LNCaP clone FGC (cell line): ENCODE measurements at regions not wholly inside any gene's neighbourhood (a gene's known extent, or its start where the extent isn't known, plus 50 kb on each side); places are given as distances from the start of the nearest gene placed in this dataset.

Source experiments
- DNase-seq: peaks from one replicate; pipeline ENCODE4 v3.0.0-alpha.2; 2011; ENCODE audit warnings: low read depth
- H3K4me3 ChIP-seq: 2 replicates; pipeline ENCODE4 v1.5.1; 2011; ENCODE audit warnings: mild to moderate bottlenecking, low read depth, low read length, control low read depth
- TF ChIP-seq, protein P1 (sequence below): IDR thresholded peaks from 2 replicates; pipeline ENCODE4 v1.5.1; 2012; ENCODE audit warnings: mild to moderate bottlenecking; ENCODE audit not compliant: control insufficient read depth, insufficient read depth; ENCODE audit errors: extremely low read depth

GRCh38 chr13:112010714-112011113 is 56.2 kb upstream of the SOX1 start:
- H3K4me3 ChIP-seq, result no peak overlapping the region
- TF ChIP-seq, protein P1, sequence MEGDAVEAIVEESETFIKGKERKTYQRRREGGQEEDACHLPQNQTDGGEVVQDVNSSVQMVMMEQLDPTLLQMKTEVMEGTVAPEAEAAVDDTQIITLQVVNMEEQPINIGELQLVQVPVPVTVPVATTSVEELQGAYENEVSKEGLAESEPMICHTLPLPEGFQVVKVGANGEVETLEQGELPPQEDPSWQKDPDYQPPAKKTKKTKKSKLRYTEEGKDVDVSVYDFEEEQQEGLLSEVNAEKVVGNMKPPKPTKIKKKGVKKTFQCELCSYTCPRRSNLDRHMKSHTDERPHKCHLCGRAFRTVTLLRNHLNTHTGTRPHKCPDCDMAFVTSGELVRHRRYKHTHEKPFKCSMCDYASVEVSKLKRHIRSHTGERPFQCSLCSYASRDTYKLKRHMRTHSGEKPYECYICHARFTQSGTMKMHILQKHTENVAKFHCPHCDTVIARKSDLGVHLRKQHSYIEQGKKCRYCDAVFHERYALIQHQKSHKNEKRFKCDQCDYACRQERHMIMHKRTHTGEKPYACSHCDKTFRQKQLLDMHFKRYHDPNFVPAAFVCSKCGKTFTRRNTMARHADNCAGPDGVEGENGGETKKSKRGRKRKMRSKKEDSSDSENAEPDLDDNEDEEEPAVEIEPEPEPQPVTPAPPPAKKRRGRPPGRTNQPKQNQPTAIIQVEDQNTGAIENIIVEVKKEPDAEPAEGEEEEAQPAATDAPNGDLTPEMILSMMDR, result no peak
- DNase-seq, result no peak

- peak; percentile 36 for DNase-seq
- TF ChIP-seq, protein P1, result no peak
- H3K4me3 ChIP-seq, result no peak overlapping the region
These were observed 54.8 kb upstream of the SOX1 start for GRCh38 chr13:112012016-112012704.

DNA sequence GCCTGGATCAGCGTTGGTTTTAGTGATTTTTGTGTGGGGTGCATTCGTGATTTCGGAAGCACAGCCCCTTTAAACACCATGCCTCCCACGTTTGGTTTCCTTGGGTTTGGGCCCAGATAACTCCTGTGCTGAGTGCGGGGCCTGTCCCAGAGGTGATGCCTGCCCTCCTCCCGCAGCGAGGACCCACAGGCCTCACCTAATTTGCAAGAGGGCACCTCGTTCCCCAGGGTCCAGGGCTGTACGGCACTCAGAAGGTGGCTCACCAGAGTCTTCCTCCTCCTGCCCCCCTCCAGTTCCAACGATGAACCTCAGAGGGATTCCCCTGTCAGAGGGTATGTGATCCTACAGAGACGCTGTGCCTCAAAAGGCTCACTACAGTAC is 54.3 kb upstream of the SOX1 start:
- TF ChIP-seq, protein P1, result no peak
- no peak for DNase-seq
- H3K4me3 ChIP-seq, result no peak overlapping the region

DNA sequence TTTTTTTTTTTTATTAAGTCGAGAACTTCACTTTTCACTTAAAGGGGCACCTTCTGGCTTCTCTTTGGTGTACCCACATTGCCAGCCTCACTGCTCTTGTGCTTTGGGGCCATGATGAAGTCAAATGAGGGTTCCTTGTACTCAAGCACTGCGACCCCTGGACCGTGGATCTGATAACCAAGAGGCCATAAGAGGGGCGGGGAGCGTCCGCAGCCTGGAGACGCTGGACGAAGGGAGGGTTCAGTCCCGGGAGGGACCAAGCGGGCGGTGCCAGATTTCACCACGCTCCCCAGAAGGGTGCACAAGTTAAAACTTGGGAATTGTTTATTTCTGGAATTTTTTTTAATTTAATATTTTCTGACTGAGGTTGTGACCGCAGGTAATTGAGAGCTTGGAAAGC is 53.3 kb upstream of the SOX1 start:
- DNase-seq, result no peak
- H3K4me3 ChIP-seq, result no peak overlapping the region
- TF ChIP-seq, protein P1, result no peak

- H3K4me3 ChIP-seq, result no peak overlapping the region
- TF ChIP-seq, protein P1, result no peak
- DNase-seq, result no peak
These were observed 52.1 kb upstream of the SOX1 start for GRCh38 chr13:112014857-112015256.
